Jurkat, Clone E6-1 (cell line): ENCODE measurements at regions not wholly inside any gene's neighbourhood (a gene's known extent, or its start where the extent isn't known, plus 50 kb on each side); places are given as distances from the start of the nearest gene placed in this dataset.
A peak's percentile ranks its signal among the peaks of the same experiment; 100 is the strongest.

Experiments used
- DNase-seq: peaks from one replicate; pipeline ENCODE4 v3.0.0-alpha.2; 2011; ENCODE audit warnings: low read depth, low spot score
- H3K4me3 ChIP-seq: 2 replicates; pipeline ENCODE4 v1.5.1; 2011; ENCODE audit warnings: mild to moderate bottlenecking, low read length, control low read depth, moderate library complexity

DNA sequence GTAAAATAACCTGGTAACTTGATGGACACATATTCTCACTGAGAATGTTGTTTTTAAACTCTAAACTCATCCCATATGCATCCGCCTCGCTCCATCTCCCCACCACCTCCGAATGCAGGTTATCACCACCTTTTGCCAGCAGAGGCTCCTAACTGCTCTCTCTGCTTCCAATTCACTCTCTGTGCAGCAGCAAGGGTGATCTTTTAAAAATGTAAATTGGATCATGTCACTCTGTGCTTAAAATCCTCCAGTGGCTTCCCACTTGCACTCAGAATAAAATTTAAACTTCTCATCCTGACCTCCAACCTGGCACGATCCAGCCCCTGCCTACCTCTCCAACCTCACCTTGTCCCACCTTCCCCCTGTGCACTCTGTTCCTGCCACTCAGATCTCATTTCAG lies 317.2 kb downstream of the ZSWIM6 start:
- no peak for DNase-seq
- no peak overlapping the region for H3K4me3 ChIP-seq

DNA sequence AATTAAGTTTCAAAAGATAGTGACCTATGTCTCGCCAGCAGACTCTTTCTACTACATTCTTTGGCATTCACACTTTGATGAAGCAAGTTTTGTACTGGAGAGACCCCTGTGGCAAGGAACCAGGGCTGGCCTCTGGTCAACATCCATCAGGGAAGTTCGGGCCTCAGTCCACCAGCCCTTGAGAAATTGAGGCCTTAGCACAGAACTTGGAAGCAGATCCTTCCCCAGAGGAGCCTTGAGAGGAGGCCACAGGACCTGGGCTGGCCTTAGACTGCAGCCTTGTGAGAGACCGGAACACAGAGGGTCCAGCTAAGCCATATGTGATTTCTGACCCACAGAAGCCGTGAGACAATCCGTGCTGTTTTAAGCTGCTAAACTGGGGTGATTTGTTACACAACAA lies 317.9 kb downstream of the ZSWIM6 start:
- DNase-seq = no peak
- no peak overlapping the region for H3K4me3 ChIP-seq

DNA sequence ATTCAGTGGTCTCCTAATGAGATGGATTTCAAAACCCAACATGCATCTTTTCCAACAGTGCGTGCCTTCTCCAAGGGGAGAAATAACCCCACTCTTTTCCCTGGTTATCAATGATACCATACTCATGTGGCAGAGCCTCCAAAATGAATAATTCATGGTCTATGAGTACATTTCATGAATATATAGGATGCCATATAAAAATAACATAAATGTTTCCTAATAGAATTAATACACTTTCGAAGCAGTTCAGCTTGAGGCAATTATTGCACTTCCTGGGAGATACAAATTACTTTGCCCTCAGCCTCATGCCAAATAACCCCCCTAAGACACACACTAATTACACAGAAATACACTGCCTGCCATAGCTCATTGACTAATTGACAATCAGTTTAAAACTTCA lies 318.6 kb downstream of the ZSWIM6 start:
- no peak for DNase-seq

DNA sequence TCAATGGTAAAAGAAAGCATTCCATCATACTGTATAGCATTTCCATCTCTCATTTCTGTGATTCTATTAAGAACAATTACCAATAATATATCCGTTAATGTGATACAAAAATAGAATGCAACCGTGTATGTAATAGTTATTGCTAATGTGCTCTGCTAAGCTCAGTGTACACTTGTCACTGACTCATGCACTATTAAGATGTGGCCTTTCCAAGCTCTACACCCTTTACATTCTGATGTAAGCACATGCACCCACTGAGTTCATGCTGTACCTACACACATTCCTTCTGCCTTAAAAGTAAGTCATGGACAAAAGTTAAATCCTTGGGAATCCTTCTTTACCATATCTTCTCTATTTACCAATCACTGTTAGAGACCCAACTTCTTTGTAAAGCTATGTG lies 319.1 kb downstream of the ZSWIM6 start:
- H3K4me3 ChIP-seq = no peak overlapping the region
- DNase-seq = no peak

More for the DNA sequence above, 318.6 kb downstream of the ZSWIM6 start:
- H3K4me3 ChIP-seq = no peak overlapping the region

DNA sequence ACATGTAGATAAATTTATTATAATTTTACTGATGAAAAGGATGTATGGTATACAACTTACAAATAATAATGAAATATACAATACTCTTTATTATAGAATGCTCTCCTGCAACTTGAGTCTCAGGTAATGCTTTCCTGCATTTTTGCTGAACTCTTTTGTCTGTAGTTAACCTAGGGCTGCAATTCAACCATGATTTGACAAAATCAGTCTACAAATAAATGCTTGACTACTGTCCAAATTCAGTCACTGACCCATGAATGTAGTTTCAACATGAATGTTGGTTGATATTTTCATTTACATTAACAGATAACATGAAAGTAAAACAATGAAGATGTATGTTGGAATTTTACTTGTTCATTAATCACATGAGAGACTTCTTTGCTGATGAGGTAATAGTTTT lies 320.9 kb downstream of the ZSWIM6 start:
- no peak overlapping the region for H3K4me3 ChIP-seq
- no peak for DNase-seq

DNA sequence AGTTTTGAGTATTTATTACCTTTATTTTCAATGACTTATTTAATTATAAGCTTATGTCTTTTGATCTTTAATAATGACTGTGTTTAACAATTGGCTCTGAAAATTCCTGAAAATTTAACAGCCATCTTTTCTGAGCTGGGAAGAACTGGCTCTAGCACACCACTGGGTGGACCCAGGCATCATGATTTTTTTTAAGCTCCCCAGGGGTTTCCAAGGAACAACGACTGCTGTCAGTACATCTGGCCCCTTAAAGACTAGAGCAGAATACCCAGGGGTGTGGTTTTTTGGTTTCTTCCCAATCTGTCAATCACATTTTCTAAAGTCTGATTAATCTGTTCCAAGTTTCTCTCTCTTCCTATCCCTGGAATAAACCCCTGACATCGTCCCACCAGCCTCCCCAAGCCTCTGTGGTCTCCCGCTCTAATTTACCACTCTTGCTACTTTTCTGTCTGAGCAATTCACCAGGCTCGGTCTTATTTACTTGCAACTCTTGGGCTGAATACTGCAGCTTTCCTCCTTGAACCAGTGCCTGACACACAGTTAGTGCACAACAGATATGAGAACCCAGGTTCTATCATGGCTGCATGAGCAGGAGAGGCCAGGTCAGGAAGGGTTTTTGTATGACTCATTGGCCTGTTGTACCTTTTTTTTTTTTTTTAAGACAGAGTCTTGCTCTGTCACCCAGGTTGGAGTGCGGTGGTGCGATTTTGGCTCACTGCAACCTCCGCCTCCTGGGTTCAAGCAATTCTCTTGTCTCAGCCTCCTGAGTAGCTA lies 321.9 kb downstream of the ZSWIM6 start:
- DNase-seq = no peak
- H3K4me3 ChIP-seq = no peak overlapping the region

DNA sequence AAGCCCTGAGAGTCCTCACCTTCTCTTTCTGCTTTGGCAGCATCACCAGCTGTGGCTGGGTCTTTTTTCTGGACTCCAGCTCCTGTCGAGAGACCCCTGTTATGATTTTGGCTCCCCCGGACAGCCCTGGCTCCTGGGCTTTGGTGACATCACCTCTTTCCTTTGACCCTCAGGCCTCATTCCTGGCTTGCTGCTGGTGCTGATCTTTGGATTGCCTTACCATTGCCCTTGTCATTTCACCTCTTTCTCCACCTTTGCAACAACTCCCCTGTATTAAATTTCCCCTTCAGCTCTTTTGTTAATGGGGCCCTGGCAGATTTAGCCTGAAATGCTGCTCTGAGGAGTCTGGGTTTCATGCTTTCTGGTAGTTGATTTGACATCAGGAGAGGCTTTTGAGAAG lies 322.8 kb downstream of the ZSWIM6 start:
- H3K4me3 ChIP-seq = no peak overlapping the region
- DNase-seq = no peak

DNA sequence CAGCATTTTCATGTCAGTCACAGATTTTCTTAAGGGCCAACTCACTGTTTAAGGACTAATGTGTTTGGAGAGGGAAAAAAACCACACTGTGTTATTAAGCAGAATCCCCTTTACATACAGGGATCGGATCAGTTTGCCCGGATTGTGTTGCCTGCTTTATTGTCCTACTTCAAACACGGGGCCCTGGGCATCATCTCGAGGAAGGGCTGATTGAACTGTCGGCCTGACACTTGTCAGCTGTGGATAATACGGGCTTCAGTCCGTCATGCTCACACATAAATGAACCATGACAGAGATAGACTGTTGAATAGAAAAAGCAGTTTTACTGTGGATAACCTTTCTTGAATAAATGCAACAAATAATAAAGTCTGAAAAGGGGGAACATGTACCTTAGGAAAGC lies 325.0 kb downstream of the ZSWIM6 start:
- no peak for DNase-seq
- H3K4me3 ChIP-seq = no peak overlapping the region

DNA sequence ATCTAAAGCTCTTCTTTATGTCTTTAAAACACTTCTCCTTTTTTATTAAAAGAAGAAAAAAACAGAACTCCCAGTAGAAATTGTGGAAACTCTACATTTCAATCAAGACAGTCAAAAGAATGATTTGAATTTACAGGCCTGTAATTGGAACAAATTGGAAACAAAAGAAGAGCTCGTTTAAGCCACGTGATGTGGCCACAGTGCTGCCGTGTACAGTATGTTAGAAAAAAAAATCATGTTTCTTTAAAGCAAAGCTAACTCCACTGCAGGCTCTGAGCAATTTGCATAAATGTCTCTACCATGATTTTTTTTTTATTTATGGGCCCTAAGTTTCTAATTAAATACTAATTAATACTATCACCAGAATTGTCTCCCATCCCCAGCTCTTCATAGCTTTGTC lies 325.6 kb downstream of the ZSWIM6 start:
- DNase-seq = no peak

DNA sequence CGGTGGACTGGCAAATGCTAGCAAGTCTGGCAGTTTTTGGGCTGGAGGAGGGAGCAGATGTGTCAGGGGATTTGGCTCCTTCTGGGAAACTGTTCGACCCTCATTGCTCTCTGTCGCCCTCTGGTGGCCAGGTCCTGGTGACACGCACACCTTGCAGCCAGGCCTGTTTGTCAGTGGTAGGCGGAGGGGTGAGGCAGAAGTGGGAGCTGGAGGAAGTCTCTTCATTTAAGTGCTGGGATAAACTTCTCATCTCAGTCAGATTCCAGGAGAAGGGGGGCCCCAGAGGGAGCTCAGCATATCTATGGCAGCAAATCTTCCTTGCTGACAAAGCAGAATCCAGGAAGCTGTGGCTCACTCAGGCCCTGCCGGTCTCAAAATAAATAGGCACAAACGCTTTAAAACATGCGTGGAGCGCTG lies 326.5 kb downstream of the ZSWIM6 start:
- DNase-seq = peak; percentile 51
- H3K4me3 ChIP-seq = no peak overlapping the region

More for the DNA sequence above, 325.6 kb downstream of the ZSWIM6 start:
- no peak overlapping the region for H3K4me3 ChIP-seq

DNA sequence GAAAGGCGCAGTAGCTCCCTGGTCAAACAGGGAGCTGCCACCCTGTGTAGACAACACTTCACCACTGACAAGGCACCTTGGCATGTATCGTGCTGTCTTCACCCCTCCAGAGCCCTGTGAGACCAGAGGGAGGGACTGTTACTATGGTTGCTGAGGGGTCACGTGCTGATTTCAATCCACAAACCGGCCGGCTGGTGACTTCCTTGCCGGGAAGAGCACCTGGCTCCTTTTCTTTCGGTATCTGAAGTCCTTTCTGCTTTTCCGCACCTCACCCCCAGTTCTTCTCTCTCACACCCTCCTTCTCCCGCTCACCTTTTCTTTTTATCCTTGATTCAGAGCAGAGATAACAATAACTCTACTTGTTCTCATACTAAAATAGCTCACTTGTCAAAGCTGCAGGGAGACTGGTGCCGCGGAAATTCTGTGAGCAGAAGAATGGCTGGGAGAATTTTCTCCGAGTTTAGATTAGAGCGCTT lies 327.2 kb downstream of the ZSWIM6 start:
- no peak overlapping the region for H3K4me3 ChIP-seq
- no peak for DNase-seq

DNA sequence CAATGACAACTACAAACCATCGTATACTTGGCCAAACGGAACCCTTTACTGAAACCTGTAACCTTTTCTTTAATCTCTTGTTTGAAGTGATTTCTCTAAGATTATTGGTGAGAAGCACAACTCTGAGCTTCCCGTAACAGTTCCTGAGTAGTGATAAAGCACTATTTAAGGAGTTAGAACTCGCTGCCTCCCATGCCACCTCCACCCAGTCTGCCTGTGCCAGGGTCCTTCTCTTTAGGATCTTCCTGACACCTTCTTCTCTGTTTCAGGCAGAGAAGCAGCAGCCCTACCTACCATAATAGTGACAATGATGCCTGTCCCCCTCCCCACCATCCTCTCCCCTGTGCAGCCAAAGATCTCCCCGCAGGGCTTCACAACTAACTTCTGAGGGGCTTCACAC lies 330.6 kb downstream of the ZSWIM6 start:
- H3K4me3 ChIP-seq = no peak overlapping the region
- DNase-seq = no peak

DNA sequence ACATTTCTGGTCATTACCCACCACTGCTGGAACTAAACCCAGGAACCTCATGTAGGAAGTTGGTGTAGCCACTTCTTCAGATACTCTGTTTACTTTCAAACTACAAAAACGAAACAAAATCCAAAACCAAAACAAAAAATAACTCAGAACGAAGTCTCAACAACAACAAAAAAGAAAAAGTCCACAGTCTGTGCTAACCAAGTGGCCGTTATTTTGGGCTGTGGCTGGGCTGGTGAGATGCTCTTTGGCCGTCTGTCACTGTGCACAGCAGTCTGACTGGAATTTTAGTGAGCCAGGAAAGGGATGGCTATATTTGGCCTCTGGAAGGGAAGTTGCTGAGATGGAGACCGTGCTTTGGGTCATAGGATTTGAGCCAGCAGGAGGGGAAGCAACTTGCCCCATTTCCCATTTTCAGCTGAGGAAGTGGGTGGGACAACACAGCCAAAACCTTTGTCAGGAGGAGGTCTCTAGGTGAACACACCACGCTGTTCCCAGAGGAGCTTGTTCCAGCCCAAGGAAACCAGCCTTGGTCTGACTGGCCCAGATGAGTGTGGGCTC lies 334.1 kb downstream of the ZSWIM6 start:
- no peak for DNase-seq
- H3K4me3 ChIP-seq = no peak overlapping the region

DNA sequence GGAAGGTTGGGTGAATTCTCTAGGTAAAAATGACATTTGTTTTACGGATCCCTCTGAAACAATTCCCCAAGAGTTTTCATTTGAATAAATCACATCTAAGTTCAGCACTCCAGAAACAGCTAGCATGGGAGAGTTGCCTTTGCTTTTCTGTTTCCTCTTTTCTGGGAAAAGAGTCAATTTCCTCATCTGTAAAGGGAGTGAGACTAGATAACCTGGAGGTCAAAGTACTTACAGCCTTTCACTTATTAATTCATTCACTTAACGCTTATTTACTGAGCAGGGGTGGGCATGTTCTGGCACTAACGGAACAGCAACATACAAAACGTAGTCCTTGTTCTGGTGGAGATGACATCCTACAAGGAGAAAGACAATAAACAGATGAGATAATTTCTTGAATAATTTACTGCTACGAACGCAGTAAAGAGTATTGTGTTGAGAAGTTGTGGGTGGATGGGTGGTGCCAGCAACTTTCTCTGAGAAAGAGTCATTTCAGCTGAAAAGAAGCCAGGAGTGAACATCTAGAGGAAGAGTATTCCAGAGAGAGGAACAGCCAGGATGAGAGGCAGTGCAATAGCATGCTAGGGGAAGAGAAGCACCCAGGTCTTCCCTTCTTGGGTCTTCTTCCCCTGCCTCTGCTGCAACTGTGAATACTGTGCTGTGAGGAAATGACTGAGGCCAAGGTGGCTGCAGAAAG lies 335.6 kb downstream of the ZSWIM6 start:
- no peak for DNase-seq
- no peak overlapping the region for H3K4me3 ChIP-seq

DNA sequence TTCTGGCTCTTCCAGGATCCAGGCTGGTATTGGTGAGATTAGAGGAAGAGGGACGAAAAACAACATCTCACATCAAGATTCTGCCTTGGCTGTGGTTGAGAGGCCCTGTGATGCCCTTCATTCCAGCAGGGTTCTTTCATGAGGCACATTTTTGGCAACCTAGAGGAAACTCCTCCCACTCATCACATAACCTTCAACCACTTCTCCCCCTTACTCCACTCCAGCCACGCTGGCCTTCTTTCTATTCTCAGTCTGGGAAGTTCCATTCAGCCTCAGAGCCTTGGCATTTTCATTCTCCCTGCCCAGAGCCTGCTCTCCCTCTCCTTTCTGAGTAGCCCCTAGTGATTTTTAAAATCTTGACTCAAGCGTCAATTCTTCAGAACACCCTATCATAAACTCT lies 337.5 kb downstream of the ZSWIM6 start:
- no peak for DNase-seq
- H3K4me3 ChIP-seq = no peak overlapping the region

DNA sequence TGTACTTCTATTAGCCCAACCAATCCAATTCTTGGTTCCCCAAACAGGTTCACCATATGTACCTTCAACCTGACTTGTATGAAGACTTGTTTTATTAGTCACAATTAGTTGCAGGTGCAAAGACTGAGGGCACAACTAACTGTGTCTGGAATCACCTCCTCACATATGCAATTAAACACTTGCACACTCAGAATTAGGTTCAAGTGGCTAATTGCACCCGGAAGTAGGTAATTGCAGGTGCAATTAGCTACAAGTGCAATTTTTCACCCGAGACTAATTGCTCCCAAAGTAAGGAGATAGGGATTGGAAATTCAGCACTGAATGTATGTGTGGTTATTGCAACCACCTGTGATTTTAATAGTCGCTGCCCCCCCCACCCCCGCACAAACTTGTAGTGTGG lies 338.9 kb downstream of the ZSWIM6 start:
- H3K4me3 ChIP-seq = no peak overlapping the region
- DNase-seq = no peak

DNA sequence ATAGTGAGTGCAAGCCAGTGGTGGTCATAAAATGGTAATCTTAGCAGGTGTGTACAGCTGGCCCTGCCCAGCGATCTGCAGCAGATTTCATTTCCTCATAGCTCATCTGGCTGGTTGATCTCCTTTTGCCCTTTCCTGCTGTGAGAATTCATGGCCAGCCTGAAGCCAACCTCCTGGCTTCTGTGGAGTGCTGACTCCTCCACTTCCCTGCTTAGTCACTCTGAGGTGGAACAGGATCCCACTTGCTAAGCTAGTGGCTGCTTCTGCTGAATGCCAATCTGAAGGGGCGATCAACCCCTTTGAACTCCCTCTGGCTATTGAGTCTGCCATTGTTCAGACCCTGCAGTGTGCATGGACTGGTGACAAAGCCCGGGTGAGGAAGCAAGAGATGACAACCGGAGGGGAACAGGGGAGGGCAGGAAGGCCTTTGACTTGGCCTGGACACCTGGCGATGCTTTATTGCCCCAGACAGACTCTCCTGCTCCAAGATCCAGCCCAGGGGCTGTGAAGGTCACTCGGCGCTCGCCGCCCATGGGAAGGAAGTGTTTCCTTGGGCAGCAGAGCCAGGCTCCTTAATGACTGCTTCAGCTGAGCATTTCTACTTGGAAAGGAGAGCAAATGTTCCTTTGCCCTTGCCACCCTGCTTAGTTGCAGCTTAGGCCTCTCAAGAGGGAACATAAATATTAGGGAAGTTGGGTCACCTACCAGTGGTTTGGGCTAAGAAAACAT lies 341.1 kb downstream of the ZSWIM6 start:
- no peak overlapping the region for H3K4me3 ChIP-seq
- DNase-seq = no peak

DNA sequence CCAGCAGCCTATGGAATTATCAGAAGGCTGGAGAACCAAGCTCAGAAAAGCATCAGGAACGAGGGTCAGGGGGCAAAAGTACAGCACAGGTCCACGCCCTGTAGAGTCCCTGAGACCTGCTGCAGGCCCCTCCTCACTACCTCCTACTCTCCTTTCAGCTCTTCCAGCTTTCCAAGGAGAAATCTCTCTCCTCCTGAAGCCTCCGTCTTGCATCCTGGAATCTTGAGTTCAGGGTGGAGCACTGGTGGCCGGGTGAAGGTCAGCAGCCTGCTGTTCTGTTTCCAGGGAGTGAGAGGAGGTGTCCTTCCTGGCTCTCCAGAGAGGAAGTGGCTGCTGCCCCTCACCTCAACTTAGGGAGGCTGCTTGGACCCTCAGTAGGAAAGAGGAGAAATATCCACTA lies 342.3 kb downstream of the ZSWIM6 start:
- no peak overlapping the region for H3K4me3 ChIP-seq

DNA sequence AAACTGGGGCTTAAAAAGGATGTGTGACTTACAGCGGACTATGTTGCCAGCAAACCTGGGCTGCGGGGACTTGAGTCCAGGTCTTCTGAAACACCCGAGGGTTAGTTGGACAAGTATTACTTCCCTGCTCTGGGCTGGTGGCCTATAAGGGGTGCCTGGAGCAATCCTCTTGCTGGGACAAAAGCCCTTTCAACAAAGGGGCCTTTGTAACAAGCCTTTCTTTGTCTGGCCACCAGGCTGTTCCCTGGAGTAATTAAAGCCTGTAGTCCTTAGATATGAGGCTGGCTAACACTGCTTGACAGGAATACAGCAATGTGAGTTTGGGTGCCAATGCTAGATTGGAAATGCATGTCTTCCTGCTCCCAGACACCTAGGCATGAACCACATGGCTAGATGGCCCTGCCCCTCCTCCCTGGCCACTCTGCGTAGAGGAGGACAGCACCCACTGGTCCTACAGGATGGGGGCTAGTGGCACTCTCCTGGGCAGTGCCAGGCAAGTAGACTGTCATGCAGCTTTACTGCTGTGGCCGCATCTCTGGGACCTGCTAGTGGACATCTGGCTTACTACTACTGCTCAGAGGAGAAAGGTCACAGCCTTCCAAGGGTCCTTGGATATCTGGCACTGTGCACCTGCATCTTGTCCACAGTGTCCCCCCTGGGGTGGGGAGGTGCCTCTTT lies 343.1 kb downstream of the ZSWIM6 start:
- no peak for DNase-seq
- H3K4me3 ChIP-seq = no peak overlapping the region

More for the DNA sequence above, 342.3 kb downstream of the ZSWIM6 start:
- DNase-seq = no peak
